Astrocyte (in vitro differentiated cells and primary cell): ENCODE measurements at regions not wholly inside any gene's neighbourhood (a gene's known extent, or its start where the extent isn't known, plus 50 kb on each side); places are given as distances from the start of the nearest gene placed in this dataset.
A peak's percentile ranks its signal among the peaks of the same experiment; 100 is the strongest.
"Not testable (repeated sequence)": the region's sequence is repeated elsewhere in the genome, so short reads cannot be mapped to it uniquely, and the experiment has no call there.

Experiments used
- DNase-seq: peaks from one replicate; pipeline ENCODE4 v3.0.0-alpha.2; 2010; ENCODE audit warnings: low read depth
- FAIRE-seq: peaks from 2 replicates; lab custom pipeline; 2011; peaks lifted over from hg19 to GRCh38; lab: Jason Lieb, UNC
- H2AFZ ChIP-seq: 2 replicates; pipeline ENCODE4 v1.6.0; 2012; ENCODE audit warnings: low read depth, low read length, inconsistent platforms
- H3K27ac ChIP-seq: 2 replicates; pipeline ENCODE4 v1.5.1; 2011; ENCODE audit warnings: low read depth, low read length, inconsistent platforms
- H3K27me3 ChIP-seq: 2 replicates; pipeline ENCODE4 v1.6.0; 2011; ENCODE audit warnings: low read length, inconsistent platforms; ENCODE audit not compliant: insufficient read depth
- H3K36me3 ChIP-seq: 2 replicates; pipeline ENCODE4 v1.5.1; 2011; ENCODE audit warnings: low read length, inconsistent platforms; ENCODE audit not compliant: insufficient read depth
- H3K4me1 ChIP-seq: 2 replicates; pipeline ENCODE4 v1.5.1; 2011; ENCODE audit warnings: low read length, inconsistent platforms; ENCODE audit not compliant: insufficient read depth
- H3K4me2 ChIP-seq: 2 replicates; pipeline ENCODE4 v1.6.0; 2012; ENCODE audit warnings: low read length, inconsistent platforms
- H3K4me3 ChIP-seq: 2 replicates; pipeline ENCODE4 v1.5.1; 2011; ENCODE audit warnings: low read depth, mild to moderate bottlenecking, low read length, inconsistent platforms; ENCODE audit not compliant: insufficient read depth
- H3K79me2 ChIP-seq: 2 replicates; pipeline ENCODE4 v1.6.0; 2012; ENCODE audit warnings: mild to moderate bottlenecking, low read length, inconsistent platforms; ENCODE audit not compliant: insufficient read depth
- H3K9ac ChIP-seq: 2 replicates; pipeline ENCODE4 v1.6.0; 2012; ENCODE audit warnings: mild to moderate bottlenecking, low read length, inconsistent platforms
- H3K9me3 ChIP-seq: 2 replicates; pipeline ENCODE4 v1.5.1; 2012; ENCODE audit warnings: low read depth, mild to moderate bottlenecking, low read length, inconsistent platforms; ENCODE audit not compliant: insufficient read depth
- H4K20me1 ChIP-seq: 2 replicates; pipeline ENCODE4 v1.6.0; 2012; ENCODE audit warnings: low read length, inconsistent platforms; ENCODE audit not compliant: insufficient read depth
- H3K27ac Mint-ChIP-seq: one replicate; pipeline ENCODE4 v1.8.0; 2021; ENCODE audit warnings: mild to moderate bottlenecking, mixed read lengths; ENCODE audit not compliant: unreplicated experiment
- H3K27me3 Mint-ChIP-seq: one replicate; pipeline ENCODE4 v1.8.0; 2021; ENCODE audit warnings: low read depth, mixed read lengths; ENCODE audit not compliant: unreplicated experiment
- H3K36me3 Mint-ChIP-seq: one replicate; pipeline ENCODE4 v1.8.0; 2021; ENCODE audit warnings: low read depth, mixed read lengths; ENCODE audit not compliant: unreplicated experiment
- H3K4me1 Mint-ChIP-seq: one replicate; pipeline ENCODE4 v1.8.0; 2021; ENCODE audit warnings: low read depth, mixed read lengths; ENCODE audit not compliant: unreplicated experiment
- H3K4me3 Mint-ChIP-seq: one replicate; pipeline ENCODE4 v1.8.0; 2021; ENCODE audit warnings: mild to moderate bottlenecking, moderate library complexity, mixed read lengths; ENCODE audit not compliant: unreplicated experiment
- H3K9me3 Mint-ChIP-seq: one replicate; pipeline ENCODE4 v1.8.0; 2021; ENCODE audit warnings: mild to moderate bottlenecking, mixed read lengths; ENCODE audit not compliant: unreplicated experiment
- CTCF ChIP-seq: IDR thresholded peaks from 2 replicates; pipeline ENCODE4 v1.5.1; 2011; ENCODE audit warnings: low read depth, mild to moderate bottlenecking, inconsistent platforms, low read length, moderate library complexity; ENCODE audit not compliant: insufficient read depth
- EZH2 ChIP-seq: IDR thresholded peaks from 2 replicates; pipeline ENCODE4 v1.6.1; 2012; ENCODE audit warnings: mild to moderate bottlenecking, low read length, inconsistent platforms; ENCODE audit not compliant: insufficient read depth

- no peaks in the 10 kb centered on the region for H3K9me3 Mint-ChIP-seq
- H3K27me3 ChIP-seq: no peaks in the 10 kb centered on the region
- no peak overlapping the region for H2AFZ ChIP-seq
- H3K27ac Mint-ChIP-seq: no peak overlapping the region
- H3K4me1 Mint-ChIP-seq: no peaks in the 10 kb centered on the region
- H3K9me3 ChIP-seq: no peaks in the 10 kb centered on the region
- no peaks in the 10 kb centered on the region for H3K79me2 ChIP-seq
- FAIRE-seq (no peak), DNase-seq (no peak)
- no peaks in the 10 kb centered on the region for H3K4me1 ChIP-seq
- H3K4me3 Mint-ChIP-seq: no peak overlapping the region
- H3K4me3 ChIP-seq: no peak overlapping the region
- no peak overlapping the region for H3K9ac ChIP-seq
- no peak for TF ChIP-seq CTCF
- TF ChIP-seq EZH2: no peak
- H3K27ac ChIP-seq: no peak overlapping the region
- no peaks in the 10 kb centered on the region for H3K27me3 Mint-ChIP-seq
- H3K36me3 Mint-ChIP-seq: no peaks in the 10 kb centered on the region
- no peak overlapping the region for H3K4me2 ChIP-seq
- H4K20me1 ChIP-seq: no peaks in the 10 kb centered on the region
- H3K36me3 ChIP-seq: no peaks in the 10 kb centered on the region
Observed at GRCh38 chrX:25503826-25504225, 488.1 kb upstream of the ARX start.

GRCh38 chrX:25507801-25508200 lies 492.0 kb upstream of the ARX start:
- Histone ChIP-seq H3K27me3 (no peaks in the 10 kb centered on the region), H3K27ac (no peak overlapping the region), H3K79me2 (no peaks in the 10 kb centered on the region), H3K9ac (no peak overlapping the region), H3K4me2 (no peak overlapping the region), H4K20me1 (no peaks in the 10 kb centered on the region), H3K9me3 (no peaks in the 10 kb centered on the region), H3K4me1 (no peaks in the 10 kb centered on the region), H2AFZ (no peak overlapping the region), H3K36me3 (no peaks in the 10 kb centered on the region), H3K4me3 (no peak overlapping the region)
- Mint-ChIP-seq H3K27ac (no peak overlapping the region), H3K36me3 (no peaks in the 10 kb centered on the region), H3K9me3 (no peaks in the 10 kb centered on the region), H3K27me3 (no peaks in the 10 kb centered on the region), H3K4me1 (no peaks in the 10 kb centered on the region), H3K4me3 (no peak overlapping the region)
- FAIRE-seq (peak; percentile 43), DNase-seq (no peak)
- no peak for TF ChIP-seq CTCF
- no peak for TF ChIP-seq EZH2

GRCh38 chrX:25519258-25519657 lies 503.5 kb upstream of the ARX start:
- Mint-ChIP-seq H3K36me3 (no peaks in the 10 kb centered on the region), H3K9me3 (no peaks in the 10 kb centered on the region), H3K27me3 (no peaks in the 10 kb centered on the region), H3K4me1 (no peaks in the 10 kb centered on the region), H3K4me3 (no peak overlapping the region), H3K27ac (no peak overlapping the region)
- H2AFZ ChIP-seq: no peak overlapping the region
- TF ChIP-seq CTCF (no peak), EZH2 (no peak)
- DNase-seq (no peak), FAIRE-seq (no peak)
- no peaks in the 10 kb centered on the region for H3K4me1 ChIP-seq
- H4K20me1 ChIP-seq: no peaks in the 10 kb centered on the region
- H3K9me3 ChIP-seq: no peaks in the 10 kb centered on the region
- H3K79me2 ChIP-seq: no peaks in the 10 kb centered on the region
- H3K4me3 ChIP-seq: no peak overlapping the region
- H3K9ac ChIP-seq: no peak overlapping the region
- H3K36me3 ChIP-seq: no peaks in the 10 kb centered on the region
- no peak overlapping the region for H3K4me2 ChIP-seq
- no peak overlapping the region for H3K27ac ChIP-seq
- H3K27me3 ChIP-seq: no peaks in the 10 kb centered on the region

GRCh38 chrX:25522443-25523010 lies 506.8 kb upstream of the ARX start:
- DNase-seq, H3K36me3 ChIP-seq, H3K27ac ChIP-seq, H3K27me3 ChIP-seq, H3K9me3 ChIP-seq, H3K27me3 Mint-ChIP-seq, H3K27ac Mint-ChIP-seq, H3K4me1 ChIP-seq, H3K4me3 ChIP-seq, H2AFZ ChIP-seq, H3K79me2 ChIP-seq, H3K36me3 Mint-ChIP-seq, H3K4me3 Mint-ChIP-seq, FAIRE-seq, H3K9ac ChIP-seq, H3K4me2 ChIP-seq, H4K20me1 ChIP-seq, H3K9me3 Mint-ChIP-seq, H3K4me1 Mint-ChIP-seq: not testable (repeated sequence)
